ENCODE measurements at regions not wholly inside any gene's neighbourhood (a gene's known extent, or its start where the extent isn't known, plus 50 kb on each side); places are given as distances from the start of the nearest gene placed in this dataset.

GRCh38 chrX:122203399-122203798, 980.7 kb upstream of the GRIA3 start:
- TF ChIP-seq REST (IDR thresholded peaks at IDR 0.05; ENCODE audit: insufficient read depth in 1 of 2, low read depth in 2 of 2, low read length in 1 of 2) (no peak), POLR2AphosphoS5 (IDR thresholded peaks at IDR 0.05; ENCODE audit: low read depth, low read length) (no peak)

Measured in Panc1 (cell line).